ENCODE measurements at regions not wholly inside any gene's neighbourhood (a gene's known extent, or its start where the extent isn't known, plus 50 kb on each side); places are given as distances from the start of the nearest gene placed in this dataset.
A peak's percentile ranks its signal among the peaks of the same experiment; 100 is the strongest.

DNA sequence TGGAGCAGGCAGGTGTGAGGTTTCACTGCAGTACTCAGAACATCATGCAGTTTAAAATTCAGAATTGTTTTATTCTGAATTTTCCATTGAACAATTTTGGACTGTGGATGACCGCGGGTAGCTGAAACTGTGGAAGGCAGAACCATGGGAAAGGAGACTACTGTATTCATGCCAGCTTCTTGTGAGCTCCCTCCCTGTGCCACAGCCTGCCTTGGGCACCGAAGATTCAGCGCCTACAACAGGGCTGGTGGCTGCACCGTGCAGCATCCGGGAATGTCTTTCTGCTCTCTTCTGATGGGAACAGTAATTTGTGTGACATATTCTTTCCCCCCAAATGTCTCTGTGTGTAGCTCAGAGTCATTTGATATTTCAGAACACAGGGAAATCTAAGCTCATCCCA, 118.5 kb upstream of the NKX1-1 start:
- DNase-seq, result no peak

DNA sequence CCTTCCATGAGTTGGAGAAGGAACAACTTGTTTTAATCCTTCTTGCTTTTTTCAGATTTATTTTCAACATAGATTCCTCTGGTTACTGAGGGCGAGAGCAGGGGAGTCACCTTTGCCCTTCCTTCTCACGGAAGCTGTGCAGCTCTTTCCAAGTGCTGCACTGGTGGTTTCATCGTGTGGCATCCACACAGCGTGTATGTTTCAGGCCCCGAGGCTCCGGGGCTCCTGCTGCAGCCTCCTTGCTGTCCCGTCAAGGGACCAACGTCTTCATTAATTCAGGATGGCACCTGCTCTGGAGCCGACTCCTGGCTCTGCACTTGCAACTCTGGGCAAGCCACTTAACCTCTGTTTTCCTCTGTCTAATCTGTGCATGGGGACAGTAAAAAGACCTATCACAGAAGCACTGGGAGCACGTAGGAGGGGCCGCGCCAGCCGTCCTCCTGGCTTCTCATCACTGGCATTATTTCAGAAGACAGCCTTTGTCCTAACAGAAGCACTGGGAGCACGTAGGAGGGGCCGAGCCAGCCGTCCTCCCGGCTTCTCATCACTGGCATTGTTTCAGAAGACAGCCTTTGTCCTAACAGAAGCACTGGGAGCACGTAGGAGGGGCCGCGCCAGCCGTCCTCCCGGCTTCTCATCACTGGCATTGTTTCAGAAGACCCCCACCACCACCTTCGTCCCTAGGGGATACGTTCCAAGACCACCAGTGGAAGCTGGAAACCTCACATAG, 117.8 kb upstream of the NKX1-1 start:
- DNase-seq, result no peak

- DNase-seq, result no peak
Observed at GRCh38 chr4:1523506-1523905, 117.3 kb upstream of the NKX1-1 start.

DNA sequence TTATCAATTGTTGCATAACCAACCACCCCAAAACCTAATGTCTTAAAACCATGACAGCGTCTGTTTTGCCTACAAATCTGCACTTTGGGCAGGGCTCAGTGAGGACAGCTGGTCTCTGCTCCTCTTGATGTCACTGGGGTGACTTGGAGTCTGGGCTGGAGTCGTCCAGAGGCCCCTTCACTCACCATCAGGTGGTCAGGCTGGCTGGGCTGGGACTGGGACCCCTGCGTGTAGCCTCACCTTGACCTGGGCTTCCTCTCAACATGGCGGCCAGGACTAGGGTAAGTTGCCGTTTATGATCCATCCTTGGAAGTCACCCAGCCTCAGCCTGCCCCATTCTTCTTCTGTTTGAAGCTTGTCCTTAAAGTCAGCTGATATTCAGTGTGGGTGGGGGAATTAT, 116.8 kb upstream of the NKX1-1 start:
- no peak for DNase-seq

DNA sequence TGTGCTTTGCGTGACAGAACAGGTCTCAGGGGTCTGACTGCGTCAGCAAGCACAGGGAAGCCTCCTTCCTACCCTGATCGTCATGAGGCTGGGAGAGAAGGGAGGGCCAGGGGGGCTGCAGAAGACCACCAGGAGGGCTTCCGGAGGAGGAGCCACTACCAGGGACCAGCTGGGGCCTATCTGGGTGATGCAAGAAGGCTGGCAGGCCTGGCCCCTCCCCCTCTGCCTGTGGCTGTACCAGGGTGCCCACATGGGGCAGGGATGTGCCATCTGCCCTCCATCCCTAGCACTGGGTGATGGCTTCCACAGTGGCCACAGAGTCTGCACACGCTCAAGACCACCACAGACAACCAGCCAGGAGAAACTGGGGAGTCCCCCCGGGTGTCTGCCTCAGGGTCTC, 116.4 kb upstream of the NKX1-1 start:
- DNase-seq, result no peak

DNA sequence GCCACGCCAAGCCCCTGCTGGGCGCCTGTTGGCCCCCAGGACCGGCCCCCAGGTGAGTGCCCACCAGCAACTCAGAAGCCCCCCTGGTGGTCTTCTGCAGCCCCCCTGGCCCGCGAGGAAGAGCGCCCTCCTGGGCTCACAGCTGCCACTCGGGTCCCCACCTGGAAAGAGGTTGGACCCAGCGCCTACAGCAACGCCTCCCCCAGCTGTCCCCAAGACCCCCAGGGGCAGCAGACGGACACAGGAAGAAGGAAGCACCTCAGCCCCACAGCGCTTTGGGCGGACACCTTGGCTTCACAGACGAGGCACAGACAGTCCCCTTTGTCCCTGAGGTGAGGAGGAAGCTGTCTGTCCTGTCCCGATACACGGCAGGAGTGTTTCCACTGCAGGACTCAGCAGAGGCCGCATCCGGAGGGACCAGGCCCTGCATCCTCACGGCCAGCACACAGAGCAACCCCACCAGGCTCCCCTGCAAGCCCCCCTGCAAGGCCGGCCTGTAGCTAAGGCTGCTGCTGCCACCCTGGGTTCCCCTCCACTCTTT, 115.6 kb upstream of the NKX1-1 start:
- DNase-seq, result no peak

DNA sequence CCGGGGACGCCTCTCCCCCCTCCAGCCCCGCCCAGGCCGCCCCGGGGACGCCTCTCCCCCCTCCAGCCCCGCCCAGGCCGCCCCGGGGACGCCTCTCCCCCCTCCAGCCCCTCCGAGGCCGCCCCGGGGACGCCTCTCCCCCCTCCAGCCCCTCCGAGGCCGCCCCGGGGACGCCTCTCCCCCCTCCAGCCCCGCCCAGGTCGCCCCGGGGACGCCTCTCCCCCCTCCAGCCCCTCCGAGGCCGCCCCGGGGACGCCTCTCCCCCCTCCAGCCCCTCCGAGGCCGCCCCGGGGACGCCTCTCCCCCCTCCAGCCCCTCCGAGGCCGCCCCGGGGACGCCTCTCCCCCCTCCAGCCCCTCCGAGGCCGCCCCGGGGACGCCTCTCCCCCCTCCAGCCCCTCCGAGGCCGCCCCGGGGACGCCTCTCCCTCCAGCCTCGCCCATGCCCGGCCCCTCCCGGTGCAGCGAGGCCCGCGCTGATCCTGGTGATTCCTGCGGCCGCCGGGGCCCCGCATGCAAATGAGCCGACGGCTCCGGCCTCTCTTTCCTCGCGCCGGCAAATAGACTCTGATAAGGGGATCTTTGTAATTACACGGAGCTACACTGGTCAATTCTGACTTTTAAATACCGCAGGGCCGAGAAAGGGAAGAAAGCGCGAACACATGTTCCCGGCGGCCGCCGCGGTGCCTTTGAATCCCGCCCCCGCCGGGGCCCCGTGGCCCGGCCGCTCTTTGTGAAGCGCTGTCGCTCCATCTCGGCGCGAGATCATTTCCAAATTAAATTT, 114.7 kb upstream of the NKX1-1 start:
- peak; percentile 55 for DNase-seq

- no peak for DNase-seq
Observed at GRCh38 chr4:1519787-1520661, 113.8 kb upstream of the NKX1-1 start.

- no peak for DNase-seq
Observed at GRCh38 chr4:1518997-1519700, 112.9 kb upstream of the NKX1-1 start.

- no peak for DNase-seq
Observed at GRCh38 chr4:1517592-1518411, 111.6 kb upstream of the NKX1-1 start.

DNA sequence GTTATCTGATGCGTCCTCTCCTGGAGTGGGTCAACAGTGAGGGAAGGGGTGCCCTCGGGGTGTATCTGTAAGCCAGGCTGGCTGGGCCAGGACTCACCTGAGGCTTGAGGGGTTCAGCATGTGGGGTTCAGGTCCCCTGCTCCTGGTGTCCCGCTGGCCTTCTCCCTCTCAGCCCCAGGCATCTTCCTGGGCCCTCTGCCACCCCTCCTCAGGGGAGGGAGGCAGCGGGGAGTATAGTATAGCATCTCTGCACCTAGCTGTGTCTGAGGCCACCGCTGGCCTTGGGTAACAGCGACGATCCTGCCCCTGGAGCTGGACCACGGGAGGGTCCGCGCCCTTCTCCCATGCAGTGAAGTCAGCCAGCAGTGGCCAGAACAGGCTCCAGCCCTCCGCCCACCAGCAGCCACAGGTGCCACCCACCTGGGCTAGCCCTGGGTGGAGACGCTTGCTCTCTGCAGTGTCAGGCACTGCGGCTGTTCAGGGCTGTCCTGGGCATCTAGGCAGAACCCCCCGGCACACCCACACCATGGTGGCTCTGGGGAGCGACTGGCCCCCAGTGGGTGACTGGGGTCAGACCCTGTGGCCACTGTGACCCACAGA, 110.7 kb upstream of the NKX1-1 start:
- no peak for DNase-seq

GRCh38 chr4:1516261-1516660, 110.0 kb upstream of the NKX1-1 start:
- no peak for DNase-seq

DNA sequence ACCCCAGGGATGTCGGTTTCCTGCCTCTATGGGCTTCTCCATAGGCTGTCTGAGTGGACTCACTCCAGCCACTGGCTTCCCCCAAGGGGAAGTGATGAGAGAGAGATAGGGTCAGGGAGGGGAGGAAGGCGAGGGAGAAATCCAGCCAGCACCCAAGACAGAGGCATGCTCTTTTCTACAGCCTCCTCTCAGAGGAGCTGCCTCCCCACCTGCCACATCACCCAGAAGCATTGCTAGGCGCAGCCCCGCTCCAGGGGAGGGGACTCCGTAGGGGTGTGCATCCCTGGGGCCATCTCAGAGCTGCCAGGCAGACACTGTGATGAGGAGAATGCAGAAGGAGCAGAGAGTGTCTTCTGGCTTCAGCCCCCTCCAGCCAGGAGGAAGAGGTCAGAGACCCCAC, 109.5 kb upstream of the NKX1-1 start:
- no peak for DNase-seq

DNA sequence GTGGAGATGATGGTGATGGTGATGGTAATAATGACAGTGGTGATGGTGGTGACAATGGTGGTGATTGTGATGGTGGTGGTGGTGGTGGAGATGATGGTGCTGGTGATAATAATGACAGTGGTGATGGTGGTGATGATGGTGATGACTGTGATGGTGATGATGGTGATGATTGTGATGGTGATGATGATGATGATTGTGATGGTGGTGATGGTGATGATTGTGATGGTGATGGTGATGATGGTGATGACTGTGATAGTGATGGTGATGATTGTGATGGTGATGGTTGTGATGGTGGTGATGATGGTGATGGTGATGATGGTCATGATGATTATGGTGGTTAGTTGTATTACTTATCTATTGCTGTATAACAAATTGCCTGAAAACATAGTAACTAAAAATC, 108.9 kb upstream of the NKX1-1 start:
- DNase-seq, result no peak

DNA sequence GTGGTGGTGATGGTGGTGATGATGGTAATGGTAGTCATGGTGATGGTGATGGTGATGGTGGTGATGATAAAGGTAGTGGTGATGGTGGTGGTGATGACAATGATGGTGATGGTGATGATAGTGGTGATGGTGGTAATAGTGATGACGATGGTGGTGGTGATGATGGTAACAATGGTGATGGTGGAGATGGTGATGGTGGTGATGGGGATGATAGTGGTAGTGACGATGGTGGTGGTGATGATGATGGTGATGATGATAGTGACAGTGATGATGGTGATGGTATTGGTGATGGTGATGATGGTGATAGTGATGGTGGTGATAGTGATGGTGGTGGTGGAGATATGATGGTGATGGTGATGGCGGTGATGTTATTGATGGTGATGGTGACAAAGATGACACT, 108.4 kb upstream of the NKX1-1 start:
- DNase-seq, result no peak

DNA sequence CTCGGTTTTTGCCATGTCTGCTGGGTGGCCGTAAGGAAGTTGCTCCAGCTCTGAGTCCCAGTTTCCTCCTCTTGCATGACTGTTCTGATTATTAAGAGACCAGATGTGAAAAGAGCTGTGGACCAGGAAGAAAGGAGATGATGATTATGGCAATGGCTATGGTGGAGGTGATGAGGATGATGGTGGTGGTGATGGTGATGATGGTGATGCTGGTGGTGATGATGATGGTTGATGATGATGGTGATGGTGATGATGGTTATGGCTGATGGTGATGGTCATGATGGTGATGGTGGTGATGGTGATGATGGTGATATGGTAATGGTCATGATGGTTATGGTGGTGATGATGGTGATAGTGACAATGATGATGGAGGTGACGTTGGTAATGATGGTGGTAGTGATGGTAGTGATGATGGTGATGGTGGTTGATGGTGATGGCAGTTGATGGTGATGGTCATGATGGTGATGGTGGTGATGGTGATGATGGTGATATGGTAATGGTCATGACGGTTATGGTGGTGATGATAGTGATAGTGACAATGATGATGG, 107.8 kb upstream of the NKX1-1 start:
- no peak for DNase-seq

- DNase-seq, result no peak
Observed at GRCh38 chr4:1512738-1513660, 106.8 kb upstream of the NKX1-1 start.

DNA sequence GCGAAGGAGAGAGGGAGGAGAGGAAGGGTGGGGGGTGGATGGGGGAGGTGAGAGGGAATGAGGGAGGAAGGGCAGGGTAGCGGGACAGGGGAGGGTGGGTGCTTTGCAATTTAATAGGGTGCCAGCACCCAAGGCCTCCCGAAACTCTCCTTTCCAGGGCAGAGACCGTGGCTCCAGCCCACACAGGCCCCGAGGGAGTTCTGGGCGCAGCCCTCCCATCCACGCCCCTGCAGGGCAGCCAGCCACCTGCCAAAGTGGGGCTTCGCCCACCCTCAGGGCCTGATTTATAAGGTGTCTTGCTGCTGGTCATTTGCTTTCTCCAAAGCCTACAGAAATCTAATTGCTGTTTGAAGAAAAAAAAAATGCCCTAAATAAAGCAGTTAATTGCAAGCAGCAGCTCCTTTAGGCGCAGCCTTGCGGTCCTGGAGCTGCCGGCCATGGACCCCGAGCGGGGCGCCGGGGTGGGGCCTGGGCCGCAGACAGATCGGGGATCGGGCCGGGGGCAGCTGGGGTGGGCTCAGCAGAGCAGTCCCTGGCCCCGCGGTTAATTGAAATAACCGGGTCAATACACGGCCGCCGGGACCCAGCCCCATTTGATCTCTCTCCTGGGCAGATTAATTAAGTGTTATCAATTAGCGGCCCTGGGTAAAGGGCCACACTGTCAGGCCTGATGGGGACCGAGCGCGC, 106.0 kb upstream of the NKX1-1 start:
- DNase-seq, result no peak

All from left kidney (tissue), 1 donor.